Lower lobe of right lung (tissue), 2 donors: ENCODE measurements at regions not wholly inside any gene's neighbourhood (a gene's known extent, or its start where the extent isn't known, plus 50 kb on each side); places are given as distances from the start of the nearest gene placed in this dataset.
"Not testable (repeated sequence)": the region's sequence is repeated elsewhere in the genome, so short reads cannot be mapped to it uniquely, and the experiment has no call there.

Experiments
- ATAC-seq, 2 donors: fragments of 200-7000 bp; cut with Tn5 transposase; one replicate each; pipeline ENCODE4 v1.9.1; 2020 to 2022; ENCODE audit warnings: mild to moderate bottlenecking in 2 of 2, moderate library complexity in 2 of 2
- DNase-seq: peaks from one replicate; pipeline ENCODE4 v3.0.0-alpha.2; 2020
- H3K27ac ChIP-seq: fragments of 200-600 bp; one replicate; pipeline ENCODE4 v1.8.0; 2022
- H3K27me3 ChIP-seq: fragments of 200-600 bp; one replicate; pipeline ENCODE4 v1.8.0; 2022; ENCODE audit warnings: low read depth
- H3K36me3 ChIP-seq: fragments of 200-600 bp; one replicate; pipeline ENCODE4 v1.8.0; 2022; ENCODE audit warnings: mild to moderate bottlenecking
- H3K4me1 ChIP-seq: fragments of 200-600 bp; one replicate; pipeline ENCODE4 v1.8.0; 2022
- H3K4me3 ChIP-seq: fragments of 200-600 bp; one replicate; pipeline ENCODE4 v1.8.0; 2022; ENCODE audit warnings: mild to moderate bottlenecking
- H3K9me3 ChIP-seq: fragments of 200-600 bp; one replicate; pipeline ENCODE4 v1.8.0; 2022
- intact Hi-C: fragments of 100-400 bp; cut with DNase I; formaldehyde crosslinking; loops from one replicate; pipeline ENCODE4 v1.11.0; 2022
- TF ChIP-seq, protein P1 (sequence below): fragments of 200-600 bp; IDR thresholded peaks from one replicate; pipeline ENCODE4 v1.8.0; 2022; ENCODE audit warnings: antibody characterized with exemption, mild to moderate bottlenecking
- donor health status: DM: no; HTN: yes; CAD: no; lungs with severe emphysema.

GRCh38 chr11:122578171-122578825, 77.2 kb upstream of the UBASH3B start:
- DNase-seq (no peak), ATAC-seq (no peak)
- Histone ChIP-seq H3K27ac (no peak overlapping the region), H3K36me3 (no peaks in the 10 kb centered on the region), H3K9me3 (no peaks in the 10 kb centered on the region), H3K27me3 (no peaks in the 10 kb centered on the region), H3K4me1 (peaks cover 5% of the 10 kb centered on the region), H3K4me3 (no peak overlapping the region)
- TF ChIP-seq, protein P1, sequence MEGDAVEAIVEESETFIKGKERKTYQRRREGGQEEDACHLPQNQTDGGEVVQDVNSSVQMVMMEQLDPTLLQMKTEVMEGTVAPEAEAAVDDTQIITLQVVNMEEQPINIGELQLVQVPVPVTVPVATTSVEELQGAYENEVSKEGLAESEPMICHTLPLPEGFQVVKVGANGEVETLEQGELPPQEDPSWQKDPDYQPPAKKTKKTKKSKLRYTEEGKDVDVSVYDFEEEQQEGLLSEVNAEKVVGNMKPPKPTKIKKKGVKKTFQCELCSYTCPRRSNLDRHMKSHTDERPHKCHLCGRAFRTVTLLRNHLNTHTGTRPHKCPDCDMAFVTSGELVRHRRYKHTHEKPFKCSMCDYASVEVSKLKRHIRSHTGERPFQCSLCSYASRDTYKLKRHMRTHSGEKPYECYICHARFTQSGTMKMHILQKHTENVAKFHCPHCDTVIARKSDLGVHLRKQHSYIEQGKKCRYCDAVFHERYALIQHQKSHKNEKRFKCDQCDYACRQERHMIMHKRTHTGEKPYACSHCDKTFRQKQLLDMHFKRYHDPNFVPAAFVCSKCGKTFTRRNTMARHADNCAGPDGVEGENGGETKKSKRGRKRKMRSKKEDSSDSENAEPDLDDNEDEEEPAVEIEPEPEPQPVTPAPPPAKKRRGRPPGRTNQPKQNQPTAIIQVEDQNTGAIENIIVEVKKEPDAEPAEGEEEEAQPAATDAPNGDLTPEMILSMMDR: no peak
- intact Hi-C loops: no loop called here

DNA sequence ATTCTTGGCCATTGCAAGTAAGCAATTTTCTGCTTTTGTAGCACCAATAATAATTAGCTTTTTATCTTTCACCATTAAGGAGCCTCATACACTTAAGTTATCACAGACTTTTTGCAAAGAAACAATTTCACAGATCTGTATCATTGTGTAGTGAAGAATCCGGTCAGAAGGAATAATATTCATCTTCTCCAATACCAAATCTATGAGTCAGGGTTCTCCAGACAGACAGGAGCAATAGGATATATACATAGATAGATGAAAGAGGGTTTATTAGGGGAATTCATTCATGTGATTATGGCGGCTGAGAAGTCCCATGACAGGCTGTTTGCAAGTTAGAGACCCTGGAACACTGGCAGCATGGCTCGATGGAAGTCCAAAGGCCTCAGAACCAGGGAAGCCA, 82.9 kb upstream of the UBASH3B start:
- Histone ChIP-seq H3K9me3 (no peaks in the 10 kb centered on the region), H3K27ac (no peak overlapping the region), H3K4me1 (no peaks in the 10 kb centered on the region), H3K4me3 (no peak overlapping the region), H3K36me3 (no peaks in the 10 kb centered on the region), H3K27me3 (no peaks in the 10 kb centered on the region)
- TF ChIP-seq, protein P1: no peak
- ATAC-seq (no peak), DNase-seq (no peak)
- intact Hi-C loops: no loop called here

- ATAC-seq: no peak
- no peak for DNase-seq
- TF ChIP-seq, protein P1: no peak
These were observed 91.8 kb upstream of the UBASH3B start for GRCh38 chr11:122563761-122564160.

GRCh38 chr11:122559734-122560382, 95.7 kb upstream of the UBASH3B start:
- no peak overlapping the region for H3K4me3 ChIP-seq
- ATAC-seq (no peak), DNase-seq (no peak)
- H3K27me3 ChIP-seq: peaks cover 17% of the 10 kb centered on the region
- H3K4me1 ChIP-seq: no peaks in the 10 kb centered on the region
- intact Hi-C loops: no loop called here
- TF ChIP-seq, protein P1: no peak
- H3K36me3 ChIP-seq: no peaks in the 10 kb centered on the region
- H3K9me3 ChIP-seq: no peaks in the 10 kb centered on the region
- H3K27ac ChIP-seq: no peak overlapping the region

More at GRCh38 chr11:122563761-122564160, 91.8 kb upstream of the UBASH3B start:
- Histone ChIP-seq H3K27me3 (peaks cover 1% of the 10 kb centered on the region), H3K4me1 (no peaks in the 10 kb centered on the region), H3K27ac (no peak overlapping the region), H3K4me3 (no peak overlapping the region), H3K9me3 (no peaks in the 10 kb centered on the region), H3K36me3 (no peaks in the 10 kb centered on the region)
- intact Hi-C loops: no loop called here

DNA sequence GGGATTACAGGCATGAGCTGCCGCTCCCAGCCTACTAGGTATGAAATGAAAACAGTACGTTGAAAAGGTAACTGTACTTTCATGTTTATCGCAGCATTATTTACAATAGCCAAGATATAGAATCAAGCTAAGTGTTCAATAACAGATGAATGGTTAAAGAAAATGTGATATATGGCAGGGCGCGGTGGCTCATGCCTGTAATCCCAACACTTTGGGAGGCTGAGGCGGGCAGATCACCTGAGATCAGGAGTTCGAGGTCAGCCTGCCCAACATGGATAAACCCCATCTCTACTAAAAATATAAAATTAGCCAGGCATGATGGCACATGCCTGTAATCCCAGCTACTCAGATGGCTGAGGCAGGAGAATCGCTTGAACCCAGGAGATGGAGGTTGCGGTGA, 96.3 kb upstream of the UBASH3B start:
- H3K27ac ChIP-seq, H3K36me3 ChIP-seq, DNase-seq, H3K4me3 ChIP-seq, ATAC-seq, H3K4me1 ChIP-seq, H3K9me3 ChIP-seq, intact Hi-C loops: not testable (repeated sequence)
- peaks cover 17% of the 10 kb centered on the region for H3K27me3 ChIP-seq

DNA sequence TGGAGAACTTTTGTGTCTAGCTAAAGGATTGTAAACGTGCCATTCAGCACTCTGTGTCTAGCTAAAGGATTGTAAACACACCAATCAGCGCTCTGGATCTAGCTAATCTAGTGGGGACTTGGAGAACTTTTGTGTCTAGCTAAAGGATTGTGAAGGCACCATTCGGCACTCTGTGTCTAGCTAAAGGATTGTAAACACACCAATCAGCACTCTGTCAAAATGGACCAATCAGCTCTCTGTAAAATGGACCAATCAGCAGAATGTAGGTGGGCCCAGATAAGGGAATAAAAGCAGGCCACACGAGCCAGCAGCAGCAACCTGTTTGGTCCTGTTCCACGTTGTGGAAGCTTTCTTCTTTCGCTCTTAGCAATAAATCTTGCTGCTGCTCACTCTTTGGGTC, 98.4 kb upstream of the UBASH3B start:
- intact Hi-C loops, H3K9me3 ChIP-seq, ATAC-seq, H3K36me3 ChIP-seq, DNase-seq, H3K4me1 ChIP-seq, H3K27ac ChIP-seq, H3K4me3 ChIP-seq: not testable (repeated sequence)
- peaks cover 17% of the 10 kb centered on the region for H3K27me3 ChIP-seq
